ENCODE measurements at regions not wholly inside any gene's neighbourhood (a gene's known extent, or its start where the extent isn't known, plus 50 kb on each side); places are given as distances from the start of the nearest gene placed in this dataset.

GRCh38 chr18:73741946-73742345, 405.7 kb downstream of the FBXO15 start:
- no peak for DNase-seq

DNA sequence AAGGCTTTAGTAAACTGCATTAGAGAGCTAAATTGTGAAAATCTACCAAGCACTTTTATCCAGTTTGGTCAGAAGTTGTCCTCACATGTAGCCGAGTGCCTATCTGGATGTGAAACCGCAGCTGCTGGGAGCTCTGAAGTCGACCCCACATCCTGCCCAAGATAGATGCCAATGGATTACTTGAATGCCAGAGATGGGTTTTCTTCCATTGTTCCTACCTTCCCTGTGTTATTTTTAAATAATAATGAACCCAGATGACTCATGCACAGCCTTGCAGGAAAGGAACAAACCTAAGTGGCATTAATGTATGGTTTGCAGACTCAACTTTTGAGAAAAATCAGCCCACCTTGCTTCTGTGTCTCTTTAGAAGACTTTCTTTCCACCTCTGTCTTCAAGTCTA, 408.5 kb downstream of the FBXO15 start:
- no peak for DNase-seq

- no peak for DNase-seq
Observed at GRCh38 chr18:73737990-73738389, 409.6 kb downstream of the FBXO15 start.

DNA sequence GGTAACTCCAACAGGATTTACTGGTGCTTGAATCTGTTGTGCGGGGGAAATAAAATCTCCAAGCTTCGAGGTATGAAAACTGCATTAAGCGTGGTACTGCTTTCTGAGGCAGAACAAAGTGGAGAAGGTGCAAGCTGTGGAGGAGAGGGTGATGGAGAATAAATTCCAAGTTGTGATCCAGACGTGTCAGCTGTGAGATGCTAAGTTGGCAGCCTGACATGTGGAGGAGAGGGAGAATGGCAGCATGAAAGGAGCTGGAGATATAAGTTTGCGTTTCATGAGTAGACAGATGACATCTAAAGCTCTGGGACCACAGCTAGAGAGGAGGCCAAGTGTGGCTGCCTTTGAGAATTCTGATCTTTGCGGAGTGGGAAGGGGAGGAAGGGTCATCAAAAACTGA, 411.8 kb downstream of the FBXO15 start:
- no peak for DNase-seq

DNA sequence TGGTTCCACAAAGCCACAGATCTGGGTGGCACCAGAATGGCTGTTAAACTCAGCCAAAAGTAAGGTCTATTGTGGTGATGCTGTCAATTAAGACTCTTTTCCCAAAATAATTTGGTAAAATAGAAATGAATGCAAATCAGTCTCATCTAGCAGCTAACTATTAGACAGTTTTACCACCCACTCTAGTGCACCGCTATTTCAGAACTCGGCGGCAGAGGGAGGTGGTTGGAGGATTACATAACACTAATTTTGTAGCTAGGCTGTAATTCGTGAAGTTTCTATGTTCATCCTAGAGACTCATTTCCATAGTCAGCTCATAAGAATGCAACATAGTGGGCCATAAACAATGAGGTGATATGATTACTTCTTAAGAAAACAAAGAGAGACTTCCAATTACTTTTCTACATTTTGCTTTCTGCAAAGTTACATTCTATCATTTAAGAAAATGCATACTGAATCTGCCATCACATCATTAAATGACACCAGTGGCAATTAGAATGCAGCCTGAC, 413.8 kb downstream of the FBXO15 start:
- DNase-seq = peak in 7 of 56 donors; percentile 4 to 31 (median 16)

GRCh38 chr18:73733376-73733775, 414.3 kb downstream of the FBXO15 start:
- no peak for DNase-seq

DNA sequence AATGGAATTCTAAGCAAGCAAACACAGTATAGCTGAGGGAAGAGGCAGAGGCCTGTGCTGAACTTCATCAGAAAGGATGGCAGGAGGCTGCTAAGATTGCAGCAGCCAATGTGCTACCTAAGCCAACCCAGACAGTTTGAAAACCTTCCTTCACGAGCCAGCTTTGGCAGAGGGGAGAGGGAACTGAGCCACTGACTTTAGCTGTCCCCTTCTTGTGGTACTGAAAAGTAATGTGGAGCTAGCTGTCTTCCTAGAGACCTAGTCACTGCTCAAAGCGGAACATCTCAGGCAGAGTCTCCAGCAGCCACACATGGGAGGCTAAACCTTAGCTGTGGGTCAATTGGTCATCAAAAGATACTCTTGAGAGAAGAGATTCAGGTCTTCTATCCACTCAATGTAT, 419.0 kb downstream of the FBXO15 start:
- no peak for DNase-seq

DNA sequence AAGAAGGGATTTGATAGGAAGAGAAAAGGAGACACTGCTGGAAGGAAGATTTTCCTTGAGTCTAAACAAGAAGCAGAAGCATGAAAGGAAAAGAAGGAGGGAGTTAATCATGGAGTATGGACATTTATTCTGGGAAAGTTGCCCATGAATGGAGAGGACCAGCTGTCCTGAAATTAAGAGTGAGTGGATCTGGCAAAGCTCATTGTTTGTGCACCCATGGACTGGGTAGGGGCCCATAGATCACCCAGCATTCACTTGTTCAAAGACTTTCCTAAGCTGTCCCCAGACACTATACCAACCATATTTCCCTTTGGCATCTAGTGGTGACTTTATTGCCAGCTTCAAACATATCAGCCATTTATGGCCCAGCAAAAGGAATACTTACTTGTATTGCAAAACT, 422.7 kb downstream of the FBXO15 start:
- no peak for DNase-seq

DNA sequence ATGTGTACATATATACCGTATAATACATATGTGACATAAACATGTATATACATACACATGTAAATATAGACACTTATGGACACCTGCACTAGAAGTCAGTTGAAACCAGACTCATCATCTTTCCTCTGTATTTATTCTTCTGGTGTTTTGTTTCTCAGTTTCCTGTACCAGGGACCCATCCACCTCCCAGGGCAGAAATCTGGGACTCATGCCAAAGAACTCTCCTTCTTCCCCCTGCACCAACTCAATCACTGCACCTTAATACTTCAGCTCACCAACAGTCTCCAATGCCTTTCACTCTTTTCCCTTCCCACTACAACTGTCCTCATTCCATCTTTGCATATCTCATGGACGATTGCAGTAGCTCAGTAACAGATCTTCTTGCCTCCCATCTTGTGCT, 428.0 kb downstream of the FBXO15 start:
- no peak for DNase-seq

GRCh38 chr18:73717570-73717969, 430.1 kb downstream of the FBXO15 start:
- DNase-seq = no peak

DNA sequence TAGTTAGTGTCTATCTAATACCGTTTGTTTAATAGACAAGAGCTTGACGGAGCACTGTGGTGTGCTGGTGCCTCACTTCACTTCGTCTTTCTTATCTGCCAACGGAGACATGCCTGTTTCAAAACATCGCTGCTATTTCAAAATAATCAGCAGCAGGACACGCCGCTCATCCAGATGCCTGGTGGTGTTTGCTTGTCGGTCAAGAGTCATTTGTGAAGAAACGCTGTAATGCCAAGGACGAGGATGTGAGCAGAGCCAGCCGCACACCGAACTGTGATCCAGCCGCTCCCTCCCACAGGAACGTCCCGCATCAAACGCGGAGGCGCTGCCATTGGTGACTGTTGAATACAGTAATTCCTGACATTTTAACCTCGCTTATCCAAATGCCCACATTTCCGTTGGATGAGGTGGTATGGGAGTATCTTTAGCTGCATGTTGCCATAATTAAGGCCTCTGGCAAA, 432.4 kb downstream of the FBXO15 start:
- DNase-seq = no peak

- DNase-seq = no peak
Observed at GRCh38 chr18:73714466-73714865, 433.2 kb downstream of the FBXO15 start.

- DNase-seq = no peak
Observed at GRCh38 chr18:73711256-73711655, 436.4 kb downstream of the FBXO15 start.

GRCh38 chr18:73708591-73708990, 439.0 kb downstream of the FBXO15 start:
- no peak for DNase-seq

- no peak for DNase-seq
Observed at GRCh38 chr18:73707035-73707434, 440.6 kb downstream of the FBXO15 start.

DNA sequence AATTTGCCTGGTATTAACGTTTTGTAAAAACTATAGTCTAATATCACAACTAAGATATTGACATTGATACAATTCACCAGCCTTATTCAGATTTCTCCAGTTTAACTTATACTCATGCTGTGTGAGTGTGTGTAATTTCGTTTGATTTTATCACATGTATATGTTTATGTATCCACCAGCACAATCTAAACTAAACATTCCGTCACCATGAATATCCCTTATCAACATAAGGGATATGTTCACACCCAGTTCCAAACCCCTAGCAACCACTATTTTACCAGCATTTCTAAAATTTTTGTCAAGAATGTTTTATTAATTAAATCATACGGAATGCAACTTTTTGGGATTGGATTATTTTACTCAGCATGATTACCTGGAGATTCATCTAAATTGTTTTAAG, 450.3 kb downstream of the FBXO15 start:
- no peak for DNase-seq

GRCh38 chr18:73696698-73697097, 450.9 kb downstream of the FBXO15 start:
- no peak for DNase-seq

- no peak for DNase-seq
Observed at GRCh38 chr18:73696171-73696570, 451.5 kb downstream of the FBXO15 start.

DNA sequence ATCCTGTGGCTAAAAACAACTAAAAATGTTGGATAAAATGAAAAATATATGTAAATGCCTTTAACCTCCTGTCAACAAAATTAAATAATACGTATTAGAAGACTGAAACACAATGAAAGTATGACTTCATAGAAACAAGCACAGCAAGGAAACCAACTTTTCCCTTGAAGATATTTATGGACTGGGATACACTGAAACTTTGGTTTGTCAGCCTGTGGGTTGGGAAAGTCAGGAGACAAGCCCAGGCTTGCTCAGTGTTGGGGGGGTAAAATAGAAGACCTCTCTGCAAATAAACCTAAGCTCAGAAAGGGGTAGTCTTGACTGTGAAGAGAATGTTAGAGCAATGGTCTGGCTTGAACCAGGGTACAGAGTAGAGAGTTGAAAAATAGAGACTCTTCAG, 454.5 kb downstream of the FBXO15 start:
- no peak for DNase-seq

- DNase-seq = no peak
Observed at GRCh38 chr18:73691624-73692023, 456.0 kb downstream of the FBXO15 start.

DNA sequence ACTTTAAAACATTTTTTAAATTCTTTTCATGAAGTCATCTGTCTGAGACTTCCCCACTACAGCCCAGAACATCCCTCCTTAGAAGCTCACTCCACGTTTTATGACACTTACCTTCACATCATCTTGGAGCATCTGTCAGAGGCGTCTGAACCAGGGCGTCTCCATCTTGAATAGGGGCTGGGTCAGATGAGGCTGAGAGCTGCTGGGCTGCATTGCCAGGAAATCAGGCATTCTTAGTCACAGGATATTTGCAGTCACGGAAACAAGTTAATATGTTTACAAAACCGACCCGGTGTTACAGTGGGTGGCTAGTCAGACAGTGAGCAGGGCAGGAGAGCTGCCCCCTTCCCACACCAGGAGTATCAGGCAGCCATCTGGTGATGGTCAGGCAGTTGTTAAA, 456.5 kb downstream of the FBXO15 start:
- no peak for DNase-seq

- DNase-seq = no peak
Observed at GRCh38 chr18:73690222-73690621, 457.4 kb downstream of the FBXO15 start.

GRCh38 chr18:73688851-73689711, 458.6 kb downstream of the FBXO15 start:
- no peak for DNase-seq
